Vagina (tissue), 2 donors: ENCODE measurements at regions not wholly inside any gene's neighbourhood (a gene's known extent, or its start where the extent isn't known, plus 50 kb on each side); places are given as distances from the start of the nearest gene placed in this dataset.

Experiments used
- POLR2AphosphoS5 ChIP-seq, 2 donors: sonication (generic); formaldehyde crosslinking; IDR thresholded peaks; one replicate each; pipeline ENCODE4 v1.9.0; 2017; ENCODE audit warnings: antibody characterized with exemption in 2 of 2, mild to moderate bottlenecking in 2 of 2, low read depth in 1 of 2; ENCODE audit not compliant: insufficient read depth in 1 of 2
- TF ChIP-seq, protein P1 (sequence below), 3 experiments: fragments of 450-650 bp in 2 of 3; fragments of 200-600 bp in 1 of 3; sonication (generic) in 1 of 3; IDR thresholded peaks; one replicate each; pipeline ENCODE4 v1.5.1; 2017 to 2019; ENCODE audit warnings: antibody characterized with exemption in 3 of 3, mild to moderate bottlenecking in 2 of 3, moderate library complexity in 2 of 3

DNA sequence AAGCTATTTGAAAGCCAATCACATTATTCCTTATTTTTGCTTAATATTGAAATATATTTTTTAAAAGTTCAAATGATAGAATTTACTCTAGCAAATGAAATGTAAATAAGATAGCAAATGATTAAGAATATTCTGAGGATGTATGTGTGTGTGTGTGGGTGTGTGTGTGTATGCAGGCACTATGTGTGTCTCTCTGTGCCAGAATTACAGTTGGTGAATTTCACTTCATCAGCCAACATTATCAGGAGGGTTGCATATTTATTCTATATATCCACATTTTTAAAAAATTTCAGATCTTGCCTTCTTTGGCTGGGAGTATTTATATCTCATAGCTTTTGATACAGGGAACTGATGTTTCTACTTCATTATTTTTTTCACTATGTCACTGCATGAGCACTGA lies 274.9 kb upstream of the SOX5 start:
- TF ChIP-seq, protein P1, sequence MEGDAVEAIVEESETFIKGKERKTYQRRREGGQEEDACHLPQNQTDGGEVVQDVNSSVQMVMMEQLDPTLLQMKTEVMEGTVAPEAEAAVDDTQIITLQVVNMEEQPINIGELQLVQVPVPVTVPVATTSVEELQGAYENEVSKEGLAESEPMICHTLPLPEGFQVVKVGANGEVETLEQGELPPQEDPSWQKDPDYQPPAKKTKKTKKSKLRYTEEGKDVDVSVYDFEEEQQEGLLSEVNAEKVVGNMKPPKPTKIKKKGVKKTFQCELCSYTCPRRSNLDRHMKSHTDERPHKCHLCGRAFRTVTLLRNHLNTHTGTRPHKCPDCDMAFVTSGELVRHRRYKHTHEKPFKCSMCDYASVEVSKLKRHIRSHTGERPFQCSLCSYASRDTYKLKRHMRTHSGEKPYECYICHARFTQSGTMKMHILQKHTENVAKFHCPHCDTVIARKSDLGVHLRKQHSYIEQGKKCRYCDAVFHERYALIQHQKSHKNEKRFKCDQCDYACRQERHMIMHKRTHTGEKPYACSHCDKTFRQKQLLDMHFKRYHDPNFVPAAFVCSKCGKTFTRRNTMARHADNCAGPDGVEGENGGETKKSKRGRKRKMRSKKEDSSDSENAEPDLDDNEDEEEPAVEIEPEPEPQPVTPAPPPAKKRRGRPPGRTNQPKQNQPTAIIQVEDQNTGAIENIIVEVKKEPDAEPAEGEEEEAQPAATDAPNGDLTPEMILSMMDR (IDR thresholded peaks at IDR 0.05) = no peak
- TF ChIP-seq POLR2AphosphoS5 (IDR thresholded peaks at IDR 0.05; ENCODE audit: insufficient read depth in 1 of 2, low read depth in 1 of 2) = no peak
